ENCODE measurements at regions not wholly inside any gene's neighbourhood (a gene's known extent, or its start where the extent isn't known, plus 50 kb on each side); places are given as distances from the start of the nearest gene placed in this dataset.
A peak's percentile ranks its signal among the peaks of the same experiment; 100 is the strongest.

GRCh38 chr2:215597577-215597976, 161.7 kb upstream of the FN1 start:
- peaks cover 48% of the 10 kb centered on the region for H3K4me1 ChIP-seq (ENCODE audit: insufficient read depth, low read length)
- no peaks in the 10 kb centered on the region for H3K79me2 ChIP-seq (ENCODE audit: insufficient read depth, low read length)
- no peaks in the 10 kb centered on the region for H3K9me3 ChIP-seq (ENCODE audit: low read depth, low read length)
- no peak overlapping the region for H3K4me3 ChIP-seq (ENCODE audit: insufficient read depth, low read length)
- no peaks in the 10 kb centered on the region for H4K20me1 ChIP-seq (ENCODE audit: insufficient read depth, low read length)
- peak overlapping the region; percentile 79 for H3K27ac ChIP-seq (ENCODE audit: low read depth, low read length)
- H3K4me2 ChIP-seq (ENCODE audit: insufficient read depth, low read length), result no peak overlapping the region
- DNase-seq (ENCODE audit: insufficient read length, low spot score, missing footprints), result no peak
- no peaks in the 10 kb centered on the region for H3K36me3 ChIP-seq (ENCODE audit: insufficient read depth, low read length)
- TF ChIP-seq CTCF (IDR thresholded peaks at IDR 0.05; ENCODE audit: extremely low read depth, low read depth, low read length), result no peak
- no peak overlapping the region for H2AFZ ChIP-seq (ENCODE audit: low read length)
- no peaks in the 10 kb centered on the region for H3K27me3 ChIP-seq (ENCODE audit: insufficient read depth, low read length)

GRCh38 chr2:215594766-215595165, 158.9 kb upstream of the FN1 start:
- no peak for DNase-seq (ENCODE audit: insufficient read length, low spot score, missing footprints)
- Histone ChIP-seq H3K27ac (ENCODE audit: low read depth, low read length) (peak overlapping the region; percentile 1), H3K4me1 (ENCODE audit: insufficient read depth, low read length) (peaks cover 37% of the 10 kb centered on the region), H3K4me3 (ENCODE audit: insufficient read depth, low read length) (no peak overlapping the region), H3K79me2 (ENCODE audit: insufficient read depth, low read length) (no peaks in the 10 kb centered on the region), H3K36me3 (ENCODE audit: insufficient read depth, low read length) (no peaks in the 10 kb centered on the region), H2AFZ (ENCODE audit: low read length) (no peak overlapping the region), H4K20me1 (ENCODE audit: insufficient read depth, low read length) (no peaks in the 10 kb centered on the region), H3K4me2 (ENCODE audit: insufficient read depth, low read length) (no peak overlapping the region), H3K9me3 (ENCODE audit: low read depth, low read length) (no peaks in the 10 kb centered on the region), H3K27me3 (ENCODE audit: insufficient read depth, low read length) (no peaks in the 10 kb centered on the region)
- TF ChIP-seq CTCF (IDR thresholded peaks at IDR 0.05; ENCODE audit: extremely low read depth, low read depth, low read length), result no peak

- no peaks in the 10 kb centered on the region for H3K27me3 ChIP-seq (ENCODE audit: insufficient read depth, low read length)
- TF ChIP-seq CTCF (IDR thresholded peaks at IDR 0.05; ENCODE audit: extremely low read depth, low read depth, low read length), result no peak
- no peaks in the 10 kb centered on the region for H4K20me1 ChIP-seq (ENCODE audit: insufficient read depth, low read length)
- peak overlapping the region; percentile 35 for H2AFZ ChIP-seq (ENCODE audit: low read length)
- no peak overlapping the region for H3K27ac ChIP-seq (ENCODE audit: low read depth, low read length)
- no peak overlapping the region for H3K4me2 ChIP-seq (ENCODE audit: insufficient read depth, low read length)
- no peak for DNase-seq (ENCODE audit: insufficient read length, low spot score, missing footprints)
- H3K4me3 ChIP-seq (ENCODE audit: insufficient read depth, low read length), result no peak overlapping the region
- H3K9me3 ChIP-seq (ENCODE audit: low read depth, low read length), result no peaks in the 10 kb centered on the region
- H3K4me1 ChIP-seq (ENCODE audit: insufficient read depth, low read length), result peaks cover 11% of the 10 kb centered on the region
- H3K36me3 ChIP-seq (ENCODE audit: insufficient read depth, low read length), result no peaks in the 10 kb centered on the region
- no peaks in the 10 kb centered on the region for H3K79me2 ChIP-seq (ENCODE audit: insufficient read depth, low read length)
These were observed 154.3 kb upstream of the FN1 start for GRCh38 chr2:215590010-215590745.

- no peak overlapping the region for H3K27ac ChIP-seq (ENCODE audit: low read depth, low read length)
- H3K36me3 ChIP-seq (ENCODE audit: insufficient read depth, low read length), result no peaks in the 10 kb centered on the region
- no peak for TF ChIP-seq CTCF (IDR thresholded peaks at IDR 0.05; ENCODE audit: extremely low read depth, low read depth, low read length)
These were observed 148.0 kb upstream of the FN1 start for GRCh38 chr2:215583881-215584280.

More at GRCh38 chr2:215583881-215584280, 148.0 kb upstream of the FN1 start:
- Histone ChIP-seq H3K4me1 (ENCODE audit: insufficient read depth, low read length) (peaks cover 14% of the 10 kb centered on the region), H3K4me3 (ENCODE audit: insufficient read depth, low read length) (no peak overlapping the region), H3K9me3 (ENCODE audit: low read depth, low read length) (no peaks in the 10 kb centered on the region), H3K27me3 (ENCODE audit: insufficient read depth, low read length) (no peaks in the 10 kb centered on the region), H3K4me2 (ENCODE audit: insufficient read depth, low read length) (no peak overlapping the region), H4K20me1 (ENCODE audit: insufficient read depth, low read length) (no peaks in the 10 kb centered on the region), H3K79me2 (ENCODE audit: insufficient read depth, low read length) (no peaks in the 10 kb centered on the region), H2AFZ (ENCODE audit: low read length) (no peak overlapping the region)
- no peak for DNase-seq (ENCODE audit: insufficient read length, low spot score, missing footprints)

All from osteoblast (primary cell).